Activated B cell treated with CpG ODN at 0.5 μM for 24 hours (primary cell): ENCODE measurements at regions not wholly inside any gene's neighbourhood (a gene's known extent, or its start where the extent isn't known, plus 50 kb on each side); places are given as distances from the start of the nearest gene placed in this dataset.
A peak's percentile ranks its signal among the peaks of the same experiment; 100 is the strongest.
"Not testable (repeated sequence)": the region's sequence is repeated elsewhere in the genome, so short reads cannot be mapped to it uniquely, and the experiment has no call there.

Experiments
- ATAC-seq: fragments of 200-7000 bp; cut with Tn5 transposase; one replicate; pipeline ENCODE4 v1.10.0; 2021; ENCODE audit warnings: low read depth, mild to moderate bottlenecking, moderate library complexity
- CTCF ChIA-PET: fragments of 350-600 bp; sonication (Branson Sonifier 250); formaldehyde crosslinking; loops from one replicate; lab custom pipeline; 2021; ENCODE audit warnings: antibody characterized with exemption; lab: Charles Lee
- POLR2A ChIA-PET: fragments of 350-600 bp; sonication (Branson Sonifier 250); formaldehyde crosslinking; loops from one replicate; lab custom pipeline; 2021; ENCODE audit warnings: antibody characterized with exemption; lab: Charles Lee
- DNase-seq: peaks from one replicate; pipeline ENCODE4 v3.0.0; 2022
- H3K27ac Mint-ChIP-seq: one replicate; pipeline ENCODE4 v1.8.0; 2020; ENCODE audit warnings: mixed read lengths
- H3K27me3 Mint-ChIP-seq: one replicate; pipeline ENCODE4 v1.8.0; 2021; ENCODE audit warnings: mixed read lengths
- H3K36me3 Mint-ChIP-seq: one replicate; pipeline ENCODE4 v1.8.0; 2021; ENCODE audit warnings: low read depth, mixed read lengths
- H3K4me1 Mint-ChIP-seq: one replicate; pipeline ENCODE4 v1.8.0; 2021; ENCODE audit warnings: mixed read lengths
- H3K4me3 Mint-ChIP-seq: one replicate; pipeline ENCODE4 v1.8.0; 2020; ENCODE audit warnings: mild to moderate bottlenecking, mixed read lengths
- H3K9me3 Mint-ChIP-seq: one replicate; pipeline ENCODE4 v1.8.0; 2020; ENCODE audit warnings: mixed read lengths
- intact Hi-C: fragments of 100-400 bp; cut with micrococcal nuclease; formaldehyde crosslinking; loops from one replicate; pipeline ENCODE4 v1.15.1; 2024
- TF ChIP-seq, protein P1 (sequence below): fragments of 200-600 bp; IDR thresholded peaks from one replicate; pipeline ENCODE4 v1.8.0; 2022; ENCODE audit warnings: antibody characterized with exemption, mild to moderate bottlenecking

DNA sequence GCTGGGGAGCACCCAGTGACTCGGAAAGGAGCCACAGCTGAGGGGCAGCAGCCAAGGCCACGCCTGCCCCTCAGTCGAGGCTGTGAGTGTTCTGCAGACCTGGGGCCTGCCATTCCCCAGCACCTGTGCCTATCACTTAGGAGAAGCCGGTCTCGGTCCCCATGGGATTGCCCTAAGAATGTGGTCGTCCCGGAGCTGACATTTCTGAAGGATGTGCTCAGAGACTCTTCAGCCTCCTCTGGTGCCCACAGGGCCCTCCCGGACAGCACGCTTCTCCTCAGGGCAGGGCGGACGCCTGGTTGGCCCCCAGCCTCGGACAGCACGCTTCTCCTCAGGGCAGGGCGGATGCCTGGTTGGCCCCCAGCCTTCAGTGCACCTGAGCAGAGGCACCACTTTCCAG lies 223.9 kb downstream of the ERMARD start:
- Mint-ChIP-seq H3K4me3 (no peak overlapping the region), H3K36me3 (no peaks in the 10 kb centered on the region), H3K9me3 (no peaks in the 10 kb centered on the region), H3K27me3 (peaks cover 4% of the 10 kb centered on the region), H3K4me1 (no peaks in the 10 kb centered on the region), H3K27ac (no peak overlapping the region)
- no peak for ATAC-seq
- ChIA-PET CTCF (no interaction called here), POLR2A (no interaction called here)
- intact Hi-C loops = no loop called here
- no peak for DNase-seq
- TF ChIP-seq, protein P1, sequence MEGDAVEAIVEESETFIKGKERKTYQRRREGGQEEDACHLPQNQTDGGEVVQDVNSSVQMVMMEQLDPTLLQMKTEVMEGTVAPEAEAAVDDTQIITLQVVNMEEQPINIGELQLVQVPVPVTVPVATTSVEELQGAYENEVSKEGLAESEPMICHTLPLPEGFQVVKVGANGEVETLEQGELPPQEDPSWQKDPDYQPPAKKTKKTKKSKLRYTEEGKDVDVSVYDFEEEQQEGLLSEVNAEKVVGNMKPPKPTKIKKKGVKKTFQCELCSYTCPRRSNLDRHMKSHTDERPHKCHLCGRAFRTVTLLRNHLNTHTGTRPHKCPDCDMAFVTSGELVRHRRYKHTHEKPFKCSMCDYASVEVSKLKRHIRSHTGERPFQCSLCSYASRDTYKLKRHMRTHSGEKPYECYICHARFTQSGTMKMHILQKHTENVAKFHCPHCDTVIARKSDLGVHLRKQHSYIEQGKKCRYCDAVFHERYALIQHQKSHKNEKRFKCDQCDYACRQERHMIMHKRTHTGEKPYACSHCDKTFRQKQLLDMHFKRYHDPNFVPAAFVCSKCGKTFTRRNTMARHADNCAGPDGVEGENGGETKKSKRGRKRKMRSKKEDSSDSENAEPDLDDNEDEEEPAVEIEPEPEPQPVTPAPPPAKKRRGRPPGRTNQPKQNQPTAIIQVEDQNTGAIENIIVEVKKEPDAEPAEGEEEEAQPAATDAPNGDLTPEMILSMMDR = no peak

DNA sequence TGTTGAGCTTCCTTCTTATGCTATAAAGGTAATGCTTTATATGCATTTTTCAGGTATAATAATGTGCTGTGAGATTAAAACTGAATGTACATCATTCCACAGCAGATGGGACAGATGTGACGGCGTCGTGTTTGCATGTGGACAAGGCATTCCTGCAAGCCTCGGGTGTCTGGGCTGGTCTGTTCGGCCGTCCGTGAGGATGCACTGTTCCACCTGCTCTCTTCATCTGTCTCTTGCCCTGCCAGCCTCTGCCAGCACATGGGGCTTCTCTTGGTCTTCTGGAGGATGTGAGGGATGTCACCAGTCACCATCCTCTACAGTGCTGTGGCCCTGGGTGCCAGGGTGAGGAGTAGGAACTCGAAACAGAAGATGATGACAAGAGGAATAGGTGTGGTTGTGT lies 223.2 kb downstream of the ERMARD start:
- Mint-ChIP-seq H3K27ac (no peak overlapping the region), H3K27me3 (peaks cover 4% of the 10 kb centered on the region), H3K36me3 (no peaks in the 10 kb centered on the region), H3K4me1 (no peaks in the 10 kb centered on the region), H3K4me3 (no peak overlapping the region), H3K9me3 (no peaks in the 10 kb centered on the region)
- DNase-seq (no peak), ATAC-seq (no peak)
- ChIA-PET POLR2A (no interaction called here), CTCF (no interaction called here)
- TF ChIP-seq, protein P1 = no peak
- intact Hi-C loops = no loop called here

DNA sequence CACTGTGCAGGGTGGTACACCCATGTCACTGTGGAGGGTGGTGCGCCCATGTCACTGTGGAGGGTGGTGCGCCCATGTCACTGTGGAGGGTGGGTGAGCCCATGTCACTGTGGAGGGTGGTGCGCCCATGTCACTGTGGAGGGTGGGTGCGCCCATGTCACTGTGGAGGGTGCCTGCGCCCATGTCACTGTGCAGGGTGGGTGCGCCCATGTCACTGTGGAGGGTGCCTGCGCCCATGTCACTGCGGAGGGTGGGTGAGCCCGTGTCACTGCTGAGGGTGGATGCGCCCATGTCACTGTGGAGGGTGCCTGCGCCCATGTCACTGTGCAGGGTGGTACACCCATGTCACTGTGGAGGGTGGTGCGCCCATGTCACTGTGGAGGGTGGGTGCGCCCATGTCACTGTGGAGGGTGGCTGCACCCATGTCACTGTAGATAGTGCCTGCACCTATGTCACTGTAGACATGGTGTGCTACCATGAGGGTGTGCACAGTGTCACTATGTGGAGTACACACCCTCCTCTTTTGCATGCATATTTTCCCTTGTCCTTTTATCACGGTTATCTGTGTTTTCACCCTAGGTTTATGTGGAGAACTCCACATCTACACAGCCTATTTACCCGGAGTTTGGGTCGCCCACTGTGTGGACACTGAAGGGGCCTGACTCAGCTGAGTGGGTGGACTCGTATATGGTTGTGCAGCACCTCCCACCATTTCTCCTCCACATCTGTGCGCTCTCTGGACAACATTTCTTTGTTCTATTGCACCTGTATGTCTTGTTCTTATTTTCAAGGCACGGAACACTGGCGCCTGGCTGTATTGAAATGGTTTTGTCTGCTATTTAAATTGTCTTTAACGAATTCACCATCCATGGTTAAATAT lies 222.4 kb downstream of the ERMARD start:
- CTCF ChIA-PET, H3K27me3 Mint-ChIP-seq, ATAC-seq, H3K27ac Mint-ChIP-seq, intact Hi-C loops, H3K36me3 Mint-ChIP-seq, POLR2A ChIA-PET, H3K4me3 Mint-ChIP-seq, H3K4me1 Mint-ChIP-seq, H3K9me3 Mint-ChIP-seq: not testable (repeated sequence)
- DNase-seq = peak; percentile 2

DNA sequence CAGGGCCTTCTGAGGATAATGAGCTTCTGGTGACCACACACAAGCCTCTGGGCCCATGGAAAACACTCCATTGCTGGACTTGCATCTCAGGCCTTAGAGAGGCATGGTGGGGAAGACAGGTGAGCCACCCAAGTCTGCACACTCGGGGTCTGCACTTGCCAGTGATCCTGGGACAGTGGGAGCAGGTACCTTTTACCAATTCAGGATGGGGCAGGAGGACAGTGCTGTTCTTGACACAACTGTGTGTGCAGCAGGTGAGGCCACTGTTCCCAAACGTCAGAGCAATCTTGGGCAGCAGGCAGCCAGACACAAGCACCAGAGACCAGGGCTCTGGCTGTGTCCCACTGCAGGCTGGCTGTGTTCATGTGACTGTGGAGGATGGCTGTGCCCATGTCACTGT lies 221.3 kb downstream of the ERMARD start:
- POLR2A ChIA-PET = no interaction called here
- ATAC-seq (no peak), DNase-seq (no peak)
- Mint-ChIP-seq H3K4me1 (no peaks in the 10 kb centered on the region), H3K27me3 (peaks cover 4% of the 10 kb centered on the region), H3K36me3 (no peaks in the 10 kb centered on the region), H3K9me3 (no peaks in the 10 kb centered on the region), H3K27ac (no peak overlapping the region), H3K4me3 (no peak overlapping the region)
- CTCF ChIA-PET = no interaction called here
- TF ChIP-seq, protein P1 = no peak
- intact Hi-C loops = no loop called here

DNA sequence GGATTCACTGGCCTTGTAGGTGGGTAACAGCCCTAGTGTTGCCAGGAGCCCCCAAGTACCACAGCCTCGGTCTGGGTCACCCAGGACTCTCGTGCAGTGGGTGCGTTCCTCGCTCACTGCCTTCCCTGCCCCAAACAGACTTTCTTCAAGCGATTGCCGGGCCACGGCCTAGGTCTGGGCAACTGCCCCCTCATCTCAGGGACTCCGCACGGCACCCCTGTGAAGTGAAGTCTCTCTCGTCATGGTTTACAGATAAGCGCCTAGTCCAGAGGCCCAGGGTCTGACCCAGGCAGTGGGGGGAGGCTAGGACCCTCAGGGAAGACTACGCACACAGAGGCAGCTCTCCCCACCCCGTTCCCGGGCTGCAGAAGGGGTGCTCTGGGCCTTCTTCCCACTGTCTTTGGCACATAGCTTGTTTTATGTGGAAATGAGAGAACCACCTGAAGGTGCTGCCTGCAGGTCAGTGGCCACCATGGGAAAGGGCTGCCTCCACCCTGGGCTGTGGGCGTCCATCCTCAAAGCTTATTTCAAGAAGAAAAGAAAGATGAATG lies 220.8 kb downstream of the ERMARD start:
- intact Hi-C loops = no loop called here
- POLR2A ChIA-PET = no interaction called here
- H3K36me3 Mint-ChIP-seq = no peaks in the 10 kb centered on the region
- H3K4me1 Mint-ChIP-seq = no peaks in the 10 kb centered on the region
- no peak for ATAC-seq
- no peaks in the 10 kb centered on the region for H3K9me3 Mint-ChIP-seq
- no peak overlapping the region for H3K4me3 Mint-ChIP-seq
- H3K27ac Mint-ChIP-seq = no peak overlapping the region
- CTCF ChIA-PET = no interaction called here
- peaks cover 4% of the 10 kb centered on the region for H3K27me3 Mint-ChIP-seq
- peak; percentile 2 for DNase-seq
- TF ChIP-seq, protein P1 = no peak
